Smooth muscle cell (in vitro differentiated cells): ENCODE measurements at regions not wholly inside any gene's neighbourhood (a gene's known extent, or its start where the extent isn't known, plus 50 kb on each side); places are given as distances from the start of the nearest gene placed in this dataset.
A peak's percentile ranks its signal among the peaks of the same experiment; 100 is the strongest.

Experiments
- DNase-seq: peaks from one replicate; lab custom pipeline; 2025; ENCODE audit not compliant: unreplicated experiment; lab: John Stamatoyannopoulos, UW
- H2AFZ ChIP-seq: fragments of 200-600 bp; sonication (generic); 2 replicates; pipeline ENCODE4 v1.6.0; 2016; ENCODE audit warnings: antibody characterized with exemption, low read depth, mild to moderate bottlenecking
- H3F3A ChIP-seq: fragments of 200-600 bp; sonication (generic); 2 replicates; pipeline ENCODE4 v1.6.0; 2017; ENCODE audit warnings: antibody characterized with exemption, low read depth
- H3K27ac ChIP-seq: fragments of 200-600 bp; sonication (generic); 2 replicates; pipeline ENCODE4 v1.5.1; 2016; ENCODE audit warnings: low read depth, mild to moderate bottlenecking
- H3K27me3 ChIP-seq: fragments of 200-600 bp; sonication (generic); 2 replicates; pipeline ENCODE4 v1.6.1; 2016; ENCODE audit warnings: low read depth, mild to moderate bottlenecking
- H3K36me3 ChIP-seq: fragments of 200-600 bp; sonication (generic); 2 replicates; pipeline ENCODE4 v1.5.1; 2016; ENCODE audit warnings: low read depth
- H3K4me1 ChIP-seq: fragments of 200-600 bp; sonication (generic); 2 replicates; pipeline ENCODE4 v1.5.1; 2016; ENCODE audit warnings: low read depth
- H3K4me2 ChIP-seq: fragments of 200-600 bp; sonication (generic); 2 replicates; pipeline ENCODE4 v1.6.0; 2016; ENCODE audit warnings: mild to moderate bottlenecking
- H3K4me3 ChIP-seq: fragments of 200-600 bp; sonication (generic); 2 replicates; pipeline ENCODE4 v1.5.1; 2016; ENCODE audit warnings: mild to moderate bottlenecking
- H3K79me2 ChIP-seq: fragments of 200-600 bp; sonication (generic); 2 replicates; pipeline ENCODE4 v1.6.0; 2016; ENCODE audit warnings: low read depth, mild to moderate bottlenecking
- H3K9ac ChIP-seq: fragments of 200-600 bp; sonication (generic); 2 replicates; pipeline ENCODE4 v1.6.0; 2016; ENCODE audit warnings: low read depth
- H3K9me3 ChIP-seq: fragments of 200-600 bp; sonication (generic); replicated peaks from 2 replicates; pipeline ENCODE4 v1.5.1; 2016; ENCODE audit warnings: low read depth
- H4K20me1 ChIP-seq: fragments of 200-600 bp; sonication (generic); 2 replicates; pipeline ENCODE4 v1.6.0; 2016; ENCODE audit warnings: low read depth
- WGBS: methylation state at CpG from one replicate; pipeline ENCODE4 v1.1.7; 2016; ENCODE audit warnings: low lambda C conversion rate; 5-methylcytosine and 5-hydroxymethylcytosine counted together
- TF ChIP-seq, protein P1 (sequence below): fragments of 200-600 bp; sonication (generic); IDR thresholded peaks from 2 replicates; pipeline ENCODE4 v1.5.1; 2017; ENCODE audit warnings: borderline replicate concordance, mild to moderate bottlenecking, antibody characterized with exemption; ENCODE audit not compliant: insufficient read depth, poor library complexity, severe bottlenecking

DNA sequence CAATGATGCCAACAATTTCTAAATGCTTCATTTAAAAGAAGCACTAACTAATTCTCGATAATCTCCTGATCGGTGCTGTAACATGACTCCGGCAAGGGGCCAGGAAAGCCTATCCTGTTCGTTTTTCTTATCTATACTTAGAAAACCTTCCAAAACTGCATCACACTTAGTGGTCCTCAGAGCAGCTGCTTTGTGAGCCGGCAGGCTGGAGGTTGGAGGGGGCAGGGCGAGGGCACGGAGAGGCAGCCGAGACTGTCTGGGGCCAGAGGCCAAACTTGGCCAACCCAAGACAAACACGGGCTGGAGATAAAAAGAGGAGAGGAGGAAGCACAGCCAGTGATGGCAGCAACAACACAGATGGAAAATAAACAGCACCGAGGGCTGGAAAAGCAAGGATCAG, 455.7 kb downstream of the BCOR start:
- H3K4me3 ChIP-seq = no peak overlapping the region
- H3K9me3 ChIP-seq = no peaks in the 10 kb centered on the region
- H3K27me3 ChIP-seq = no peaks in the 10 kb centered on the region
- H3K9ac ChIP-seq = peak overlapping the region; percentile 15
- no peaks in the 10 kb centered on the region for H3K36me3 ChIP-seq
- no peaks in the 10 kb centered on the region for H4K20me1 ChIP-seq
- H3K4me1 ChIP-seq = peaks cover 17% of the 10 kb centered on the region
- WGBS = 26% methylated on average over 10 of the region's 10 CpGs
- peak overlapping the region; percentile 65 for H3K4me2 ChIP-seq
- peak overlapping the region; percentile 49 for H3K27ac ChIP-seq
- no peaks in the 10 kb centered on the region for H3F3A ChIP-seq
- TF ChIP-seq, protein P1, sequence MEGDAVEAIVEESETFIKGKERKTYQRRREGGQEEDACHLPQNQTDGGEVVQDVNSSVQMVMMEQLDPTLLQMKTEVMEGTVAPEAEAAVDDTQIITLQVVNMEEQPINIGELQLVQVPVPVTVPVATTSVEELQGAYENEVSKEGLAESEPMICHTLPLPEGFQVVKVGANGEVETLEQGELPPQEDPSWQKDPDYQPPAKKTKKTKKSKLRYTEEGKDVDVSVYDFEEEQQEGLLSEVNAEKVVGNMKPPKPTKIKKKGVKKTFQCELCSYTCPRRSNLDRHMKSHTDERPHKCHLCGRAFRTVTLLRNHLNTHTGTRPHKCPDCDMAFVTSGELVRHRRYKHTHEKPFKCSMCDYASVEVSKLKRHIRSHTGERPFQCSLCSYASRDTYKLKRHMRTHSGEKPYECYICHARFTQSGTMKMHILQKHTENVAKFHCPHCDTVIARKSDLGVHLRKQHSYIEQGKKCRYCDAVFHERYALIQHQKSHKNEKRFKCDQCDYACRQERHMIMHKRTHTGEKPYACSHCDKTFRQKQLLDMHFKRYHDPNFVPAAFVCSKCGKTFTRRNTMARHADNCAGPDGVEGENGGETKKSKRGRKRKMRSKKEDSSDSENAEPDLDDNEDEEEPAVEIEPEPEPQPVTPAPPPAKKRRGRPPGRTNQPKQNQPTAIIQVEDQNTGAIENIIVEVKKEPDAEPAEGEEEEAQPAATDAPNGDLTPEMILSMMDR = no peak
- H3K79me2 ChIP-seq = no peaks in the 10 kb centered on the region
- H2AFZ ChIP-seq = peak overlapping the region; percentile 93
- no peak for DNase-seq

DNA sequence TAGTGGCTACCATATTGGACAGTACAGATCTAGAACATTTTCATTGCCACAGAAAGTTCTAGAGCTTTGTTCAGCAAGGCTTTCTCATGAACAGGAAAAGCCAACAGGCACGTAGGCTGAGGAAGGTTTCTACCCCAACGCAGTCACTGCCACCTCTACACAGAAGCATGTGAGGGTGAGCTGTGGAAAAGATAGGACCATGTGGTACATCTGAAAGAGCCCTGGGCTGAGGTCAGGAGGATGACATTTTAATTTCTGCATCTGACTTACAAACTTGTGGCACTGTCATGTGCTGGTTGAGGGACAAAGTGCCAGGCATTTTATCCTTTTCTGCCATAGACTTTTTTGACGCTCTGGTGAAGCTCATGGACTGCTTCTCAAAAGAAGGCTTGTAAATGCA, 454.2 kb downstream of the BCOR start:
- no peaks in the 10 kb centered on the region for H3F3A ChIP-seq
- H3K27me3 ChIP-seq = no peaks in the 10 kb centered on the region
- no peak overlapping the region for H3K9ac ChIP-seq
- H3K4me1 ChIP-seq = peaks cover 17% of the 10 kb centered on the region
- 63% methylated on average over 3 of the region's 3 CpGs for WGBS
- H3K4me2 ChIP-seq = no peak overlapping the region
- no peaks in the 10 kb centered on the region for H3K9me3 ChIP-seq
- H3K79me2 ChIP-seq = no peaks in the 10 kb centered on the region
- H2AFZ ChIP-seq = no peak overlapping the region
- DNase-seq = no peak
- no peak overlapping the region for H3K4me3 ChIP-seq
- H3K36me3 ChIP-seq = no peaks in the 10 kb centered on the region
- H4K20me1 ChIP-seq = no peaks in the 10 kb centered on the region
- no peak overlapping the region for H3K27ac ChIP-seq
- TF ChIP-seq, protein P1 = no peak

DNA sequence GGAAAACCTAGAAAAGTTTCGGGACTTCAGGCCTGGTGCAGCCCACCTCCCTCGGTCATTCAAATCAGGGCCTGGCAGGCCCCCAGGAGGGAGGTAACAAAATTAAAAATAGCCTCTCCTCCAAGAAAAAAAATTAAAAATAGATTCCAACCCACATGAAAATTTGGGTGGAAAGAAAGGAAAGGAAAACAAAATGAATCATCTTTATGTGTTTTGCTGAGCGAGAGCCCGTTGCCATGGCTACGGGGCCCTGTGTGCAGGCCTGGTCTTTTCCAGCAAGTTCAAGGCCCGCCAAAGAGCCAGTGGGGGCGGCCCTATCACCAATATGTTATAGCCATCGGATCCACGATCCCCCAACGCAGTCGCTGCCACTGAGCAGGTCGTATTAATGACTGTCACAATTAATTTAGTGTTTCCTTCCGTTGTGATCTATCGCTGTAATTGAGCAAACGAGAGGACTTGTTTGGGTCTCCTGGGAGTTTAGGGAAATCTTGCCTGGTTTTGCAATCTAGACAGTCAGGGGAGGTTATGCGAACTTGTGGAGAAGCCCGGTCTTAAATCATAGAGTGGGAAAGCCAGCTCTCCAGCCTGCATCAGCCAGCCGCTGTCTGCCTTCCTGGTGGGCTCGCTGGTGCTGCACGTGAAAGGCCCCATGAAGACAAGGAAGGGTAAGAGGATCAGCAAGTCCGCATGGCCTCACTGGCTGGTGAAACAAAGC, 452.4 kb downstream of the BCOR start:
- Histone ChIP-seq H3K9ac (peak overlapping the region; percentile 93), H2AFZ (peak overlapping the region; percentile 77), H3K4me2 (peak overlapping the region; percentile 40), H4K20me1 (no peaks in the 10 kb centered on the region), H3K79me2 (no peaks in the 10 kb centered on the region), H3K36me3 (no peaks in the 10 kb centered on the region), H3K9me3 (no peaks in the 10 kb centered on the region), H3F3A (no peaks in the 10 kb centered on the region), H3K27ac (peak overlapping the region; percentile 96), H3K4me1 (peaks cover 17% of the 10 kb centered on the region), H3K27me3 (no peaks in the 10 kb centered on the region), H3K4me3 (no peak overlapping the region)
- TF ChIP-seq, protein P1 = no peak
- WGBS = 29% methylated on average over 21 of the region's 21 CpGs
- DNase-seq = peak; percentile 37
